WERI-Rb-1 (cell line): ENCODE measurements at regions not wholly inside any gene's neighbourhood (a gene's known extent, or its start where the extent isn't known, plus 50 kb on each side); places are given as distances from the start of the nearest gene placed in this dataset.

Experiments used
- DNase-seq: peaks from one replicate; pipeline ENCODE4 v3.0.0-alpha.2; 2020
- H3K27ac ChIP-seq: fragments of 250-450 bp; sonication (Bioruptor Pico); 2 replicates; pipeline ENCODE4 v1.5.1; 2020; ENCODE audit warnings: mild to moderate bottlenecking, moderate library complexity
- H3K27me3 ChIP-seq: fragments of 250-450 bp; sonication (Bioruptor Pico); 2 replicates; pipeline ENCODE4 v1.5.1; 2021; ENCODE audit warnings: mild to moderate bottlenecking, low read depth, moderate library complexity; ENCODE audit not compliant: insufficient read depth, severe bottlenecking
- H3K36me3 ChIP-seq: fragments of 250-450 bp; sonication (Bioruptor Pico); 2 replicates; pipeline ENCODE4 v1.5.1; 2020; ENCODE audit warnings: mild to moderate bottlenecking, moderate library complexity
- H3K4me3 ChIP-seq: 2 replicates; pipeline ENCODE4 v1.5.1; 2011; ENCODE audit warnings: low read depth, mild to moderate bottlenecking, control low read depth, low read length
- H3K9me3 ChIP-seq: fragments of 250-450 bp; sonication (Bioruptor Pico); 2 replicates; pipeline ENCODE4 v1.5.1; 2021; ENCODE audit warnings: mild to moderate bottlenecking, moderate library complexity; ENCODE audit not compliant: severe bottlenecking
- CTCF ChIP-seq: IDR thresholded peaks from 2 replicates; pipeline ENCODE4 v1.5.1; 2011; ENCODE audit warnings: low read depth, mild to moderate bottlenecking, control low read depth, inconsistent platforms, low read length

- H3K36me3 ChIP-seq: no peaks in the 10 kb centered on the region
- H3K9me3 ChIP-seq: no peaks in the 10 kb centered on the region
- no peak overlapping the region for H3K27ac ChIP-seq
- peaks cover 15% of the 10 kb centered on the region for H3K27me3 ChIP-seq
- no peak for DNase-seq
- no peak for TF ChIP-seq CTCF
- no peak overlapping the region for H3K4me3 ChIP-seq
These were observed 117.8 kb downstream of the TES start for GRCh38 chr7:116328161-116328560.

GRCh38 chr7:116329686-116330503, 119.6 kb downstream of the TES start:
- peaks cover 20% of the 10 kb centered on the region for H3K27me3 ChIP-seq
- H3K4me3 ChIP-seq: no peak overlapping the region
- H3K9me3 ChIP-seq: no peaks in the 10 kb centered on the region
- no peak for DNase-seq
- H3K36me3 ChIP-seq: no peaks in the 10 kb centered on the region
- H3K27ac ChIP-seq: no peak overlapping the region
- no peak for TF ChIP-seq CTCF

GRCh38 chr7:116331020-116331419, 120.7 kb downstream of the TES start:
- Histone ChIP-seq H3K27ac (no peak overlapping the region), H3K9me3 (no peaks in the 10 kb centered on the region), H3K4me3 (no peak overlapping the region), H3K36me3 (no peaks in the 10 kb centered on the region), H3K27me3 (peaks cover 22% of the 10 kb centered on the region)
- no peak for DNase-seq
- no peak for TF ChIP-seq CTCF

- Histone ChIP-seq H3K4me3 (no peak overlapping the region), H3K36me3 (no peaks in the 10 kb centered on the region), H3K9me3 (no peaks in the 10 kb centered on the region), H3K27ac (no peak overlapping the region), H3K27me3 (peaks cover 22% of the 10 kb centered on the region)
- no peak for TF ChIP-seq CTCF
- no peak for DNase-seq
These were observed 122.4 kb downstream of the TES start for GRCh38 chr7:116332766-116333165.

GRCh38 chr7:116334555-116334954, 124.2 kb downstream of the TES start:
- TF ChIP-seq CTCF: no peak
- DNase-seq: no peak
- H3K27ac ChIP-seq: no peak overlapping the region
- peaks cover 26% of the 10 kb centered on the region for H3K27me3 ChIP-seq
- no peak overlapping the region for H3K4me3 ChIP-seq
- H3K36me3 ChIP-seq: no peaks in the 10 kb centered on the region
- H3K9me3 ChIP-seq: no peaks in the 10 kb centered on the region

- Histone ChIP-seq H3K4me3 (no peak overlapping the region), H3K36me3 (no peaks in the 10 kb centered on the region), H3K27ac (no peak overlapping the region), H3K9me3 (no peaks in the 10 kb centered on the region), H3K27me3 (peaks cover 23% of the 10 kb centered on the region)
- DNase-seq: no peak
- TF ChIP-seq CTCF: no peak
These were observed 126.7 kb downstream of the TES start for GRCh38 chr7:116337018-116337417.
